HG02588 (cell line): ENCODE measurements at regions not wholly inside any gene's neighbourhood (a gene's known extent, or its start where the extent isn't known, plus 50 kb on each side); places are given as distances from the start of the nearest gene placed in this dataset.

Source experiments
- ATAC-seq: cut with Tn5 transposase; IDR thresholded peaks from one replicate; pipeline ENCODE4 v1.9.1; 2021; ENCODE audit warnings: mild to moderate bottlenecking, moderate library complexity; ENCODE audit not compliant: unreplicated experiment

DNA sequence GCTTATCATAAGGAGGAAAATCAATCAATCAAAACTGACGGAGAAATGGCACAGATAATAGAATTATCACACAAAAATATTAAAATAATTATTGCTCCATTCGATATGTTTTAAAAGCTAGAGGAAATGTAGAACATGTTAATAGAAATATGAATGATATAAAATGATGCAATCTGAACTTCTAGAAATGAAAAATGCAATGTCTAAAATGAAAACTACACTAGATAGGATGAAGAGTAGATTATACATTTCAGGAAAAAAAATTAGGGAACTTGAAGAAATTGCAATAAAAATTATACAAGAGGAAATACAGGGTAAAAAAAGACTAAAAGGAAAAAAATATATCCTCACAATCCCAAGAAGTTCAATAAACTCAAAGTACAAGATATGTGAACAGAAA lies 80.2 kb upstream of the TP63 start:
- no peak for ATAC-seq

DNA sequence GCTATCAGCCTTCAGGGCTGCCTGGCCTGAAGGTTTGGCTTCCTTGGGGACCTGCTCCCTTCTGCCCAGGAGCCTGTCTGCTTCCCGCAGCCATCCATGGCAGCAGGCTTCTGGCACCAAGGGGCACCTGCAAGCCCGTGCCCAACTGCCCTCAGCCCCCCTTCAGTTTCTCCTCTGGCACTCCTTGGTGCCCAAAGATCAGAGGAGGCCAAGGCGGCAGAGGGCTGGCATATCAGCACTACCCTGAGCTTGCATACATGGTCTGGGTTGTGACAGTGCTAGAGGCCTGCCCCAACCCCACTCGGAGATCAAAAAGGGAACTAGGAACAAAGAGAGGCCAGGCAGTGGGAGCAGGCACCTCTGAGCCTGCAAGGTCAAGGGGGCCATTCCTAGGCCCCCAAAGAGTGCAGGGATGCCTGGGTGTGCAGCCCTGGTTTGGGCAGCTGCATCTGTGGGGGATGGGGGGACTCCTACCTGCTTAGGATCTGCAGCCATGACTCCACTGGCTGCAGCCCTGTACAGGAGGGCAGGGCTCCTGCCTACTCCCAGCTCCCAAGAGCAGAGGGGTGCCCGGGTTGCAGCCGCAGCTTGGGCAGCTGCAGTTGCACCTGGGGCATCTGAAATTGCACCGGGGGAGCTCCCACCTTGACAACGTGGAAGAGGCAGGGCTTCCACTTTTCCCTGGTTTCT lies 76.2 kb upstream of the TP63 start:
- ATAC-seq, result no peak

- no peak for ATAC-seq
Measured at GRCh38 chr3:189555558-189555881, 75.7 kb upstream of the TP63 start.

DNA sequence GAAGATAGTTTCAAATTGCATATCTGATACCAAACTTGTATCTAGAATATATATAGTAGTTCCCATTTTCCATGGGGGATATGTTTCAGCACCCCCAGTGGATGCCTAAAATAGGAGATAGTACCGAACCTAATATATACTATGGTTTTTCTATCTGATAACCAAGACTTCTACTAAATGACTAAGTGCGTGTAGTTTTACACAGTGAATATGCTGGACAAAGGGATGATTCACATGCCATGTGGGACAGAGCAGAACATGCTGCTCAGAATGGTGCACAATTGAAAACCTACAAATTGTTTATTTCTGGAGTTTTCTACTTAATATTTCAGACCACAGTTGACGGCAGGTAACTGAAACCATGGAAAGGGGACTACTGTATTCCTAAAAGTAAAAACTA lies 73.4 kb upstream of the TP63 start:
- ATAC-seq, result no peak

DNA sequence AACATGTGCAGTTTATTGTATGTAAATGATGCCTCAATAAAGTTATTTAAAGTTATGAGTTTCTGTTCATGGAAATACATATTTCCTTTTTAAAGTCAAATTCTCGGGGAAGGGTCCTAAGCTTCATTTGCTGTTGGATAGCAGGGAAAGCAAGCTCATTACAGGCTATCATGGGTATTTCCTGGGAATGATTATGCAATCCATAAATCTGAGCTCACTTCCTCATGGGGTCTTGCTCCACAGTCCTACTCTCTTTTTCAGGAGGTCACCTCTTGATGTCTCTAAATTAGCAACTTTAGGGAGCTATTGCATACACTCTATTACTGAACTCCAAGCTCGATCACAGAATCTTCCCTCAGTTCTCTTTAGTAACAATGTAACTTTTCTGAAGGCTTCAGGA lies 69.9 kb upstream of the TP63 start:
- no peak for ATAC-seq

DNA sequence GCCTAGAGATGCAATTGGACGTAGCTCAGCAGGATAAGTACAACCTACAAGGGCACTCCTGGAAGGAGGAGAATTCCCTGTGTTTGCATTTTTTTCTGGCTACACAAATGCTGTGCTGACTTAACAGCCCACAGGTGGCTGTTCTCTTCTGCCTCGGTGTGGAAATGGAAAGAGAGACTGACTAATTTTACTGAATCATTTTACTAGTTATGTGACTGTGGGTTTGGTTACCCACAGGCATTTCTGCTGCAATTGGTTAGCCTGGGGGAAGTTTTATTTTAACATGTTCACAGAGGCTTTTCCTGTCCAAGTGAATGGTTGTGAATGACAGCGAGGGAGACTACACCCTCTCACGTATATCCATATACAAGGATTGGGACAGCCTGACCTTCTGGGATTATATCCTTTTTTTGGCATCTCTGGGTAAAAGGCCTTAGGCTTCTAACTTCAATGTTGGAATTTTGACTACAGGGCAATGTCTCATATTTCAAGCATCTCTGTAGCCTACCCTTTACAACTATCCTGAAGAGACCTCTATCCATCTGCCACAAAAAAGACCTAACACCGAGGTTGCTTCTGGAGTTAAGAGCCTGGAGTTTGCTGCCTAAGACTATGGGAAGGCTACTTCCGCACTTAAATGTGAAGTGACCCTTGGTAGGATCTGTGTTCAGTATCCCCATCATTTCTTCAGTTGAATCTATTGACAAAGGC lies 67.2 kb upstream of the TP63 start:
- peak; percentile 84 for ATAC-seq

- no peak for ATAC-seq
Measured at GRCh38 chr3:189566550-189567130, 64.5 kb upstream of the TP63 start.

GRCh38 chr3:189567322-189567721 lies 63.9 kb upstream of the TP63 start:
- ATAC-seq, result no peak

- peak; percentile 36 for ATAC-seq
Measured at GRCh38 chr3:189567766-189568420, 63.3 kb upstream of the TP63 start.

- ATAC-seq, result no peak
Measured at GRCh38 chr3:189568961-189569360, 62.2 kb upstream of the TP63 start.

GRCh38 chr3:189569473-189569872 lies 61.7 kb upstream of the TP63 start:
- no peak for ATAC-seq

DNA sequence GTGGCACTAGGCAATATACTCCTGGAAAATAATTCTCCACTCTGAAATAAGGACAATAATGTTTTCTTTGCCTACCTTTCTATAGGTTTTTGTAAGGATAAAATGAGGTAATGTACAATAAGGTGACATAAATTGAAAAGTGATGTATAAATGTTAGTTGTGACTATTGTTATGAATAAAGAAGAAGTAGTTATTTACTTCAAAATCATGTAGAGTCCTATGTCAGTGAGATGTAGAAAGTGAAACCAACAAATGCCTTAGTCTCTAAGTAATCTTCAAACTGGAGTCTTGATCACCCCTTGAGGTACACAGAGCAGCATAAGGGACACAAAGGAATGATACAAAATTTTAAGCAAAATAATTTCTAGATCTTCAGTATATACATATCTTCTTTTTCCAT lies 60.3 kb upstream of the TP63 start:
- ATAC-seq, result peak; percentile 45

GRCh38 chr3:189572249-189572648 lies 58.9 kb upstream of the TP63 start:
- no peak for ATAC-seq

DNA sequence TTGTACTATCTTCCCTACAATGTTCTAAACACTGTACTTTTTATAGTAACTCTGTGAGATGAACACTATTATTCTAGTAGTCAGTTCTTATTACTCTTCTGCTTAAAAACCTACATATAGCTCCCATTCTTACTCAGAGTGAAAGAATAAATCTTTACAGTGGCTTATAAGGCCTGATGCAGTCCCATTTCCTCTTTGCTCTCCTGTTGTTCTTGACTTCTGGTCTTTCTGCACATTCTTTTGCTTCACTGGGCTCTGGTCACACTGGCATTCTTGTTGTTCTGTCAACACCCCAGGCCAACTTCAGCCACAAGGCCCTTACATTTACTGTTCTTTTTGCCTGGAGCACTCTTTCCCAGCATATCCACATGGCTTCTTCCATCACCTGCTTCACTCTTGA lies 58.2 kb upstream of the TP63 start:
- peak; percentile 39 for ATAC-seq

DNA sequence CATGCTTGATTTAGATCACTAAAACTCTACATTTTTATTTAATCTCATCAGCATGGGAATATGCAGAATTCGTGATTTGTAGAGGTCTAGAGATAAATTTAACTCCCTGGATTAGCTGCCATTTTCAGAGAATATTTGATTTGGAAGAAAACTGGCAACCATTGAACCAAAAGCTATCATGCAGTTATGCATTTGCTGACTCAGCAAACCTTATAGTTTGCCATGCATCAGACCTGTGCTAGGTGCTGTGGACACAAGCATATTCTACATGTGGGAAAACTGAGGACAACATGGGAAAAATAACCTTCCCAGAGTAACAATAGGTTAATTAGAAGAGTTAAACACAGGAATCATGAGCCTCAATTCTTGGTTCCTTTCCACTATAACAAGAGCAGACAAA lies 54.7 kb upstream of the TP63 start:
- no peak for ATAC-seq

GRCh38 chr3:189577050-189577951 lies 53.9 kb upstream of the TP63 start:
- no peak for ATAC-seq

- ATAC-seq, result no peak
Measured at GRCh38 chr3:189580190-189580589, 51.0 kb upstream of the TP63 start.
